UCSD-AML1 (cell line): ENCODE measurements at regions not wholly inside any gene's neighbourhood (a gene's known extent, or its start where the extent isn't known, plus 50 kb on each side); places are given as distances from the start of the nearest gene placed in this dataset.
"Not testable (repeated sequence)": the region's sequence is repeated elsewhere in the genome, so short reads cannot be mapped to it uniquely, and the experiment has no call there.

Experiments
- DNase-seq: peaks from one replicate; lab custom pipeline; 2025; ENCODE audit not compliant: unreplicated experiment; lab: John Stamatoyannopoulos, UW

- no peak for DNase-seq
These were observed 1387.5 kb downstream of the LRFN5 start for GRCh38 chr14:42994051-42994736.

GRCh38 chr14:42992930-42993329, 1386.3 kb downstream of the LRFN5 start:
- no peak for DNase-seq

GRCh38 chr14:42980419-42980818, 1373.7 kb downstream of the LRFN5 start:
- DNase-seq = no peak

GRCh38 chr14:42973171-42973570, 1366.5 kb downstream of the LRFN5 start:
- DNase-seq = not testable (repeated sequence)

- no peak for DNase-seq
These were observed 1358.8 kb downstream of the LRFN5 start for GRCh38 chr14:42965512-42965911.

- DNase-seq = no peak
These were observed 1354.8 kb downstream of the LRFN5 start for GRCh38 chr14:42961509-42961908.

- no peak for DNase-seq
These were observed 1343.7 kb downstream of the LRFN5 start for GRCh38 chr14:42950363-42950762.

GRCh38 chr14:42947991-42948390, 1341.3 kb downstream of the LRFN5 start:
- DNase-seq = no peak

- no peak for DNase-seq
These were observed 1337.6 kb downstream of the LRFN5 start for GRCh38 chr14:42944284-42944683.

- no peak for DNase-seq
These were observed 1324.6 kb downstream of the LRFN5 start for GRCh38 chr14:42931308-42931707.

GRCh38 chr14:42929806-42930480, 1323.3 kb downstream of the LRFN5 start:
- peak; percentile 60 for DNase-seq

- no peak for DNase-seq
These were observed 1320.6 kb downstream of the LRFN5 start for GRCh38 chr14:42927313-42927712.

GRCh38 chr14:42921901-42922300, 1315.2 kb downstream of the LRFN5 start:
- DNase-seq = no peak

GRCh38 chr14:42918615-42919014, 1311.9 kb downstream of the LRFN5 start:
- DNase-seq = no peak

- DNase-seq = no peak
These were observed 1305.0 kb downstream of the LRFN5 start for GRCh38 chr14:42911642-42912041.

- DNase-seq = no peak
These were observed 1303.0 kb downstream of the LRFN5 start for GRCh38 chr14:42909659-42910058.

GRCh38 chr14:42893183-42893582, 1286.5 kb downstream of the LRFN5 start:
- no peak for DNase-seq

GRCh38 chr14:42884100-42884499, 1277.4 kb downstream of the LRFN5 start:
- peak; percentile 9 for DNase-seq

- DNase-seq = no peak
These were observed 1271.0 kb downstream of the LRFN5 start for GRCh38 chr14:42877716-42878115.

- no peak for DNase-seq
These were observed 1266.1 kb downstream of the LRFN5 start for GRCh38 chr14:42872786-42873185.

GRCh38 chr14:42869681-42870080, 1263.0 kb downstream of the LRFN5 start:
- no peak for DNase-seq

- peak; percentile 3 for DNase-seq
These were observed 1255.4 kb downstream of the LRFN5 start for GRCh38 chr14:42862114-42862513.

GRCh38 chr14:42860371-42860770, 1253.7 kb downstream of the LRFN5 start:
- no peak for DNase-seq
